C4-2B (cell line): ENCODE measurements at regions not wholly inside any gene's neighbourhood (a gene's known extent, or its start where the extent isn't known, plus 50 kb on each side); places are given as distances from the start of the nearest gene placed in this dataset.

Experiments used
- ZFX ChIP-seq: fragments of 450-650 bp; IDR thresholded peaks from 2 replicates; pipeline ENCODE4 v1.6.1; 2017
- TF ChIP-seq, protein P1 (sequence below): fragments of 450-650 bp; conservative IDR thresholded peaks from 2 replicates; pipeline ENCODE4 v1.5.1; 2017; ENCODE audit warnings: mild to moderate bottlenecking

DNA sequence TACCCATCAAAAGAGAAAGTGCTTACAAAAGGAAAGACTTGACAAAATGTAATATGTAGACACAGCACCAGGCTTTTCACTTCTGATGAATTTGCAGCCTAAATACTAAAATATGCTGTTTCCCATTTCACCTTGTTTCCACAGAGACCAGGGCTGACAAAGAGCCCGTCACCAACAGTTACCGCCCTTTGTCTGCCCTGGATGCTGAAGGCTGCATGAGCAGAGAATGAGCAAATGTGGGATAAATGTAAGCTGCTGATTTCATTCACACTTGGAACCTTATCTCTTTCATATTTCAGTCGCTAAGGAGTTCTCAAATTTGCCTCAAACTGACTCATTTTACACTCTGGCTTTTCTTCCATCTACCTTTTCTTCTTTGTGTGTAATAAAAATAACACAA is 213.9 kb downstream of the TMEM167A start:
- TF ChIP-seq, protein P1, sequence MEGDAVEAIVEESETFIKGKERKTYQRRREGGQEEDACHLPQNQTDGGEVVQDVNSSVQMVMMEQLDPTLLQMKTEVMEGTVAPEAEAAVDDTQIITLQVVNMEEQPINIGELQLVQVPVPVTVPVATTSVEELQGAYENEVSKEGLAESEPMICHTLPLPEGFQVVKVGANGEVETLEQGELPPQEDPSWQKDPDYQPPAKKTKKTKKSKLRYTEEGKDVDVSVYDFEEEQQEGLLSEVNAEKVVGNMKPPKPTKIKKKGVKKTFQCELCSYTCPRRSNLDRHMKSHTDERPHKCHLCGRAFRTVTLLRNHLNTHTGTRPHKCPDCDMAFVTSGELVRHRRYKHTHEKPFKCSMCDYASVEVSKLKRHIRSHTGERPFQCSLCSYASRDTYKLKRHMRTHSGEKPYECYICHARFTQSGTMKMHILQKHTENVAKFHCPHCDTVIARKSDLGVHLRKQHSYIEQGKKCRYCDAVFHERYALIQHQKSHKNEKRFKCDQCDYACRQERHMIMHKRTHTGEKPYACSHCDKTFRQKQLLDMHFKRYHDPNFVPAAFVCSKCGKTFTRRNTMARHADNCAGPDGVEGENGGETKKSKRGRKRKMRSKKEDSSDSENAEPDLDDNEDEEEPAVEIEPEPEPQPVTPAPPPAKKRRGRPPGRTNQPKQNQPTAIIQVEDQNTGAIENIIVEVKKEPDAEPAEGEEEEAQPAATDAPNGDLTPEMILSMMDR = no peak
- TF ChIP-seq ZFX = no peak
